Esophagus squamous epithelium (tissue), 4 donors: ENCODE measurements at regions not wholly inside any gene's neighbourhood (a gene's known extent, or its start where the extent isn't known, plus 50 kb on each side); places are given as distances from the start of the nearest gene placed in this dataset.

Source experiments
- POLR2A ChIP-seq, 4 donors: fragments of 450-650 bp; IDR thresholded peaks; one replicate each; pipeline ENCODE4 v1.6.1; 2017; ENCODE audit warnings: antibody characterized with exemption in 4 of 4, mild to moderate bottlenecking in 4 of 4, moderate library complexity in 3 of 4
- TF ChIP-seq, protein P1 (sequence below), 6 experiments: fragments of 450-650 bp in 4 of 6; fragments of 200-600 bp in 2 of 6; sonication (generic) in 2 of 6; IDR thresholded peaks; one replicate each; pipeline ENCODE4 v1.5.1; 2016 to 2019; ENCODE audit warnings: antibody characterized with exemption in 6 of 6, mild to moderate bottlenecking in 4 of 6, moderate library complexity in 4 of 6

DNA sequence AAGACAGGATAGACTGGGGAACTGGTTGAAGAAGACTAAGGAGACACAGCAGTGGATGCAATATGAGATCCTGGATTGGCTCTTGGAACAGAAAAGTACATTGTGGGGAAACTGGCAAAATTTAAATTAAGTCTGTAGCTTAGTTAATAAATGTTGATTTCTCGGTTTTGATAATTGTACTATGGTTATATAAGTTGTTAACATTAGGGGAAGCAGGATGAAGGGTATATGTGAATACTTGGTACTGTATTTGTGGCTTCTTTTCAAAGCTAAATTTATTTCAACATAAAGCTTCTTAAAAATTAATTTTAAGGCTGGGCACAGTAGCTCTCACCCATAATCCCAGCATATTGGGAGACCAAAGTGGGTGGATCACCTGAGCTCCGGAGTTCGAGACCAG is 103.8 kb downstream of the TMEM17 start:
- no peak for TF ChIP-seq POLR2A (IDR thresholded peaks at IDR 0.05)
- TF ChIP-seq, protein P1, sequence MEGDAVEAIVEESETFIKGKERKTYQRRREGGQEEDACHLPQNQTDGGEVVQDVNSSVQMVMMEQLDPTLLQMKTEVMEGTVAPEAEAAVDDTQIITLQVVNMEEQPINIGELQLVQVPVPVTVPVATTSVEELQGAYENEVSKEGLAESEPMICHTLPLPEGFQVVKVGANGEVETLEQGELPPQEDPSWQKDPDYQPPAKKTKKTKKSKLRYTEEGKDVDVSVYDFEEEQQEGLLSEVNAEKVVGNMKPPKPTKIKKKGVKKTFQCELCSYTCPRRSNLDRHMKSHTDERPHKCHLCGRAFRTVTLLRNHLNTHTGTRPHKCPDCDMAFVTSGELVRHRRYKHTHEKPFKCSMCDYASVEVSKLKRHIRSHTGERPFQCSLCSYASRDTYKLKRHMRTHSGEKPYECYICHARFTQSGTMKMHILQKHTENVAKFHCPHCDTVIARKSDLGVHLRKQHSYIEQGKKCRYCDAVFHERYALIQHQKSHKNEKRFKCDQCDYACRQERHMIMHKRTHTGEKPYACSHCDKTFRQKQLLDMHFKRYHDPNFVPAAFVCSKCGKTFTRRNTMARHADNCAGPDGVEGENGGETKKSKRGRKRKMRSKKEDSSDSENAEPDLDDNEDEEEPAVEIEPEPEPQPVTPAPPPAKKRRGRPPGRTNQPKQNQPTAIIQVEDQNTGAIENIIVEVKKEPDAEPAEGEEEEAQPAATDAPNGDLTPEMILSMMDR (IDR thresholded peaks at IDR 0.05): no peak
